ENCODE measurements at regions not wholly inside any gene's neighbourhood (a gene's known extent, or its start where the extent isn't known, plus 50 kb on each side); places are given as distances from the start of the nearest gene placed in this dataset.
"Not testable (repeated sequence)": the region's sequence is repeated elsewhere in the genome, so short reads cannot be mapped to it uniquely, and the experiment has no call there.

DNA sequence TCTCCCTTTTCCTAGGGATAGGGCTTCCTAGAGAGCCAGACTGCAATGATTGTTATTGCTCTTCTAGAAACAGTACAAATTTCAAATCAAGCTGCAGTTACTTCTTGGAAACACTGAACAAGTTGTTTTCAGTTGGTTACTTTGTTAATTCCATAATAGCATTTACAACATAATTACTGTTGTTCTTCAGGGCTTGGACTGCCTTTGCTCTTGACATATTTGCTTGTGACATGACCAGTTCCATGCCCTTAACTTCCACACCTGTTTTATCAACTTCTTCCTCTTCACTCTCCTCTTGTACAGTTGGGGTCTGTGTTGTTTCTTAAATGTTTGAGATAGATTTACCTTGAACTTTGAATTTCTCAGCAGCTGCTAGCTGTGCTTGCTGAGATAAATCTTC is 104.4 kb downstream of the SEC23IP start:
- DNase-seq: no peak

DNA sequence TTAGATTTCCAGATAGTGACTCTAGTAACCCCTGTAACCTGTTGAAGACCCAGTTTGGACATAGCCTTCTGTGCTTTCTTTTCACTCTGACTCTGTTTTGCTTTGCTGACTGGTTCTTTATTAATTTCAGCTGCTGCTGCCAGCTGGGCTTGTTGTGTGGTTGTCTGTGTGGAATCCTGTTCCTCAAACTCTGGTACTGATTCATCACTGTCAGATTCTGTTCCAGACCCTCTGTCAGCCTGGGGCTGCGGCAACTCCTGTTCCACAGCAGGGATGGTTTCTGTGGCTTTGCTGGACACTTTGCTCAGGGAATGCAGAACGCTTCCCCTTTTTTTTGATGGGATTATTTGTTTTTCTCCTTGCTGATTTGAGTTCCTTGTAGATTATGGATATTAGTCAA is 104.9 kb downstream of the SEC23IP start:
- DNase-seq: no peak

DNA sequence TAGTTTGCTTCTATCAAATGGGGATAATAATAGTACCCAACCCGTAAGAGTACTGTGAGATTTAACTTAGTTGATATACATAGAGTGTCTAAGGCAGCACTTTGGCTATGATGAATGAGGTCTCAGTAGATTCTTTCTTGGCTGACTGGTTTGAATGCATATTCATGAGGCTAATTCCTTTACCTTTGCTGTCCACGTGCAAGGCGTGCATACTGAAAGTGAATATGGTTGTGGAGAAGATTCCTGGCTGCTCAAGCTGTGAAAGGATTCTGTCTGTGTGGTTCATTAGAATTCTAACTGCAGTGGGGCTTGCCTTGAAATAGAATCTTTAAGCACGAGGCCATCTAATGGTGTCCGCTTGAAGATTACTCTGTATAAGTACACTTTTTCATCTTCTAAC is 110.3 kb downstream of the SEC23IP start:
- no peak for DNase-seq

DNA sequence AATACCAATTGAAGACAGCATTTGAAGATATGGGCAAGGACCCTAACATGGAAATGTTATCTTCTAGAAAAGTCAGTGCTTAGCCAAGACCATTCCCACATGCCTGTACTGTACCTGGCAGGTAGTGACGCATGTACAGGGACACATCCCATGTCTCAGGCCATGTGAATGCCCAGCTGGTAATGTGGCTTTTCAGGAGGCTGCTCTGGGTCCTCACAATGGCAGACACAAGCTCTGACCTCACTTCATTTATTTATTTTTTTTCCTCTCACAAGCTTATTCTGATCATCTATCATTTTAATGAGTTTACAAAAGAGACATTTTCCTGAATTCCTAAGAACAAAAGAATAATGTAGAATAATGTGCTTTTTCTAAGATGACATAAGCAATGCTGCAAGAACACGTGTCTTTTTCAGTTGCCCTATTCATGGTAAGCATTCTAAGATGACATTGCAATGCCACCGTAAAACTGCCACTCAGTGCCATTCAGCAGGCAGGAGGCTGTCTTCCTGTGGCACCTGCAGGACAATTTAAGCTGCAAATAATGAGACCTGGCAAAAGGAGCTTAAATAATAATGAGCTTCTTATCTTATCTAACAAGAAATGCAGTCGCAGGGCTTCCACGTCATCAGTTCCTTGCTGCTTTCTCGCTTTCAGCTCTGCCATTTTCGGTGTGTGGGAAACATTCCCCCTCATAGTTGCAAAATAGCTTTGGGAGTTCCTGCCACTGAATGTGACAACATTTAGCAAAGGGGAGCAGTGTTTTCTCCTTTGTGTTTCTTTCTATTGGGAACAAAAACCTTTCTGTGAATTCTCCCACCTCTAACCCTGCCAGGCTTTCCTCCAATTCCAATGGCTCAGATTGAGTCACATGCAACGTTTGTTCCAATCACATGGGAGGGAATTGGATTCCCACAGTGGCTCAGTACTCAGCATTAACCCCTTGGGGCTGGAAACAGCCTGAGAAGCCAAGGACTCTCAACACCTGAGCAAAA is 113.0 kb downstream of the SEC23IP start:
- DNase-seq: no peak

DNA sequence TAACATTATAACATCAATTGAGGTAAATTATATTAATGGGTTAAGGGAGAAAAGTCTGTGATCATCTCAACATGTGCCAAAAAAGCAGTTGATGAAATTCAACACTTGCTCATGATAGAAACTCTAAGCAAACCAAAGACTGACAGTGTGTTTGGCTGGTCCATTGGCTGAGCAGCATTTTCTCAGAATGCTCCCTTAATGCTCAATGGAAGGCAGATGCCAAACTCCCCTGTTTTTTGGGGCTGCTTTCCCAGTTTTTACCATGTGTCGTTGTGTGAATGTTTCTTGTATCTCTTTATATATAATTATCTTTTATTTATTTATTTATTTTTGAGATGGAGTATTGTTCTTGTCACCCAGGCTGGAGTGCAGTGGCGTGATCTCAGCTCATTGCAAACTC is 114.7 kb downstream of the SEC23IP start:
- DNase-seq: no peak

DNA sequence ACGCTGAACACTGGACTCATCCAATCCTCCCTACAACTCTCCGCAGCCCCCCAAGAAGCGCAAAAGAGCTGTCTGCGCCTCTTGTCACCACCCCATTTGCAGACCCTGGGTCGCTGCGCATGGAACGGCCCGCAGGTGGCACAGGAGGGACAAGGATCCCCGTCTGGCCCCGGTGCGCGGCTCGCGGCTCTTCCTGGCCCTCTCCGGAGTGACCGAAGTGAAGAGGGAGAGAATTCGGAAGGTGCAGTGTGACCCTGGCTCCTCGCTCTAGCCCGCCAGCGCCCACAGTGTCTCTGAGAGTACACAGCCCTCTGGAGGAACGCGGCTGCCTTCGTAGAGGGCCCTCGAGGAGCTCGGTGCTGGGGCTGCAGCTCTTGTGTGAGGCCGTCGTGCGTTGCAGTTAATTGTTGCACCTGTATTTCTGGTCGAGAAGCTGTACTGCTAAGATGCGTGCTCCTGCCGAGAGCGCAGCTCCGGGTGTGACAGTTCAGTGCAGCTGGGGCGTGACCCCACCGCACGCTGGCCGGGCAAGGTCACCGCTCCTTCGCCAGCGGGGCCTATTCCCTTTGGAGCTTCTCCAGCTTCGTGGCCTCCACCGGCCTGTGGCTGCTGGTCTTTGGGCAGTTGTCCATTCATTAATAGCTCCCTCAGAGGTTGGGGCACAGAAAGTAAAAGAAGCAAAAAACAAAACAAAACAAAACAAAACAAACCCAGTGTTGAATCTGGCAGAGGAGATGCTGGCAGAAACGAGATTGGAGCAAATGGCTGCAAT is 119.0 kb downstream of the SEC23IP start:
- DNase-seq: no peak

DNA sequence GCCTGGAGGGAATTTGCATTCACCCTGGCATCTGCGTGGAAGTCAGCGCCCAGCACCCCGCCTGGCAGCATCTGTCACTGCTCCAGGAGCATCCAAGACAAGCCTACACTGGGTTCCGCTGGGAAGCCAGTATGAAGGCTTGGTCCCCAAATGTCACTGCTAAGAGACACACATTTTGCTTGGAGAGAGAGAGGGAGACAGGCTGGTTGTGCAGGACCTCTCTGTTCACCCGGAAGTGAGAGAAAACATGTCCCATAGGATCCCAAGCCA is 119.5 kb downstream of the SEC23IP start:
- DNase-seq: no peak

DNA sequence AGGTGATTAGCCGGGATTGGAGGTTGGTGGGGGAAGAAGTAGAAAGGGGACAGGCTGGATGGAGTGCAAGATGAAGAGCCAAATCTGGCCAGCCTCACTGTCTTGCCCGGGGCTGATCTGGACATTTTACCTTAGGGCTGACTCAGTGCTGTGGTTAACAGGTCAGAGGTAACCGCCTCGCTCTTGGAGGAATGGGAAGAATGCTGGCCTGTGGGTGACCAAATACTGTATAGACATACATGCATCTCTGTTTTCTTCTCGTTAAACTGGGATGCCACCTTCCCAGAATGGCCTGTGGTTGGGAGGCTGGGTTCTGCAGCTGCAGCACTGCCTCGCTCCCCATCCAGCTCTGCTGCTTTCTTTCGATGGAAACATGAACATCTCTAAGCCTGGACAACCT is 120.0 kb downstream of the SEC23IP start:
- no peak for DNase-seq

DNA sequence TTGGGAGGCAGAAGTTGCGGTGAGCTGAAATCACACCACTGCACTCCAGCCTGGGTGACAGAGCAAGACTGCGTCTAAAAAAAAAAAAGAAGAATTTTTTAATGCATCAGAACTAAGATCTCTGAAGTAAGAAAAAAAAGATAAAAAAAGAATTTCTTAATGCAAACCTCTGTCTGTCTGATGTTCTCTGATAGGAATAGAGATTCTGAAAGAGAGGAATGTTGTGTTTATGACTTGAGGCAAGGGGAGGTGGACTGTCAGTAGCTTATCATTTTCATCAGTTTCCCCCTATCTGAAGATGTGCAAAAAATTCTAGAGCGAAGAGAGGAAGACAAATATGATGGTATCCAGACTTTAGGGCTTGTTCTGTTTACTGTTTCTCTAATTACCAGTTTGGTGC is 121.5 kb downstream of the SEC23IP start:
- DNase-seq: no peak

DNA sequence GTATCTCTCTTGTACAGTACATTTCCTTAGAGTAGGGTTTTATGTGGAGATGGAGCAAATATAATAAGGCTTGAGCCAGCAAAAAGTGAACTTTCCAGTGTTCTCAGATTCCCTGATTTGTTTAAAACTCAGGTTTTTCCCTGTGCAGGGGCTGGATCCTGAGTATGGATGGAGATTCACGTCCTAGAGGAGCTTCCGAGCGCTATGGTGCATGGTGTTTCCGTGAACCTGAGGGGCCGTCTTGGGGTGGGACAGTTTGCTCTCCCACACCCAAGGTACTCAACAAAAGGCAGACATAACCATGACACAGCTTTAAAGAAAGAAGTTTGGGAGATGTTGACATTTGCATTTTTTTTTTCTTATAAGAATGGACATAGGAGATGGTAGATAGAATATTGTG is 122.5 kb downstream of the SEC23IP start:
- DNase-seq: no peak

DNA sequence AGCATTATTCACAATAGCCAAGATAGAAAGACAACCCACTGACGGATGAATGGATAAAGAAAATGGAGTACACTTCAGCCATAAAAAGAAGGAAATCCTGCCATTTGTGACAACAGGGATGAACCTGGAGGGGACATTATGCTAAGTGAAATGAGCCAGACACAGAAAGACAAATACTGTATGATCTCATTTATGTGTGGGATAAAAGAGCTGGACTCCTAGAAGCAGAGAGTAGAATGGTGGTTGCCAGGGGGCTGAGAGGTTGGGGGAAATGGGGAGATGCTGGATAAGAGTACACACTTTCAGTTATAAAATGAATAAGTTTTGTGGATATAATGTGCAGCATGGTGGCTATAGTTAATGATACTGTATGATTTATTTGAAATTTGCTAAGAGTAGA is 124.4 kb downstream of the SEC23IP start:
- no peak for DNase-seq

DNA sequence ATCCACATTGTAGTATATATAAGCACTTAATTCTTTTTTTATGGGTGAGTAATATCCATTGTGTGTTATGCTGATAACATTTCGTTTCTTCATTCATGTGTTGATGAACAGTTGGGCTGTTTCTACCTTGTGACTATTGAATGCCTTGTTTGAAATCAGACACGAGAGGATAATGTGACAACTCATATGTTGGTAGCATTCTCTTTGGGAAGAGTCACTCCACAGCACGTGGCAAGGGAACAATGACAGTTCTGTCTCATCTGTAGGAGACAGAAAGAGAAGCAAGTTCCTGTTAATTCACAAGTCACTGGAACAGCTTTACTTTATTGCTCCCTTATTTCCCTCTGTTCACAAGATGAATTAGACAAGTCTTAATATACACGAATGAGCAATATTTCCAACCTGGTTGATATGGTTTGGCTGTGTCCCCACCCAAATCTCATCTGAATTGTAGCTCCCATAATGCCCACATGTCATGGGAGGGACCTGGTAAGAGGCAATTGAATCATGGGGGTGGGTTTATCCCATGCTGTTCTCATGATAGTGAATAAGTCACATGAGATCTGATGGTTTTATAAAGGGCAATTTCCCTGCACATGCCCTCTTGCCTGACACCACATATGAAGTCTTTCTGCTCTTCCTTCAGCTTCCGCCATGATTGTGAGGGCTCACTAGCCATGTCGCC is 125.3 kb downstream of the SEC23IP start:
- DNase-seq: no peak

DNA sequence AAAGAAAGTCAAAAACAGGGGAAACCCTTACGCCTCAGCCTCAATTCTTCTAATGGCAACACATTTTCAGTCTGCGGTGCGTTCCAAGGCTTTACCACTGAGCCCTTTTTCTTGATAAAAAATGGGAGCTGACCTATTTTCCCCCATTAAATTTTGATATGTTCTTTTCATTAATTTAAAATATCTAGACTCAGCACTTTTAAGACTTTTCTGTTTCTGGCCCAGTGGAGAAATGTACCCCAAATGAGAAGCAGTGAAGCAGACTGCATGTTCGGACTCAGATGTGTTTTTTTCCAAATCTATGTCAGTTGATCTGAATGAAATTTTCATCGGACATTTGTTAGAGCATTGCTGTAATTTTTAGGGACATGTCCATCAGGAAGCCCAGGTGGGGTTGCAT is 126.2 kb downstream of the SEC23IP start:
- DNase-seq: no peak

DNA sequence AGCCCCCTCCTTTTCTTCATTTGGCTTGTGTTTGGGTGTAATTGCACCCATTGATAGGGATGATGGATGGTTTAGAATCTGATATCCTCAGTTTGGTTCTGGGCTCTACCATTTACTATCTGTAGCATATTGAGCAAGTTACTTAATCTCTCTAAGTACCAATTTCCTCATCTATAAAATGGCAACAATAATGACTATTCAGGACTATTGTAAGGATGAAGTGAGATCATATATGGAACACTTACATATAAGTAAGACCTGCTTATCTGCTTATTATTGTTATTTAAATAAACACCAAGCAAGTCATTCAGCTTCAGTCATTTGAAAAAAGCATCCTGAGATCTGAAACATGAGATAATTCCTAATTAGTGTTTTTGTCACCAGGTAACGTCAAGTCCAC is 127.0 kb downstream of the SEC23IP start:
- DNase-seq: no peak

DNA sequence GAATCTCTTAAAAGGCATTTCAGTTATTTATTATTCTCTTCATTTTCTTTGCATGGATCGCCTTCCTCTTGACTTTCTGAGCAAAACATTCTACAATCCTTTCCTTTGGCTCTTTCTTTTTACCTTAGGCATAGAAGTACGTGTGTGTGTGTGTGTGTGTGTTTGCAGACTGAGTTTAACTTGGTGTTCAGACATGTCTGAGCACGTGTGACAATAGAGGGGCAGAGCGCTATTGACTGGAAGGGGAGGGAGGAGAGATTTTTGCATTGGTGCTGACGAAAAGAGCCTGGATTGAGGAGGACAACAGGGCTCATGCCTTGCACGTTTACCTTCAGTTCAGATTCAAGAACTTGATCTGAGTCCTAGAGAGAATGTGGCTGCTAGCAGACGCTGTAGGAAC is 129.8 kb downstream of the SEC23IP start:
- DNase-seq: no peak

DNA sequence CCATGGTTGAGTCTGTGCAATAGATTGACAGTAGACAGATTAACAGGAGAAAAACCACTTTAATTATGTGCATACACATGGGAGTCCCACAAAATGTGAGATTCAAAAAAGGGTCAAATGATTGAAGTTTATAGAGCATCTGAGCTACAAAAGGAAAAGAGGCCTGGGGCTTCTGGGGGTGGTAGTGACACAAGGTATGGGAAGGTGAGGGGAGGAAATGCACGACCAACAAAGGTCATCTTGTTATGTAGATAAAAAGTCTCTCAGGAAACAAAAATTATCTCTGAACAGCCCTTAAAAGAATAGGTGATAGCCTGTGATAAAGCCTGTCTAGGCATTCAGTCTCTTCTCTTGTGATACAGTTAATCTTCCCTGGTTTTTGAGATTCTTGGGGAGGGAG is 141.7 kb downstream of the SEC23IP start:
- DNase-seq: no peak

DNA sequence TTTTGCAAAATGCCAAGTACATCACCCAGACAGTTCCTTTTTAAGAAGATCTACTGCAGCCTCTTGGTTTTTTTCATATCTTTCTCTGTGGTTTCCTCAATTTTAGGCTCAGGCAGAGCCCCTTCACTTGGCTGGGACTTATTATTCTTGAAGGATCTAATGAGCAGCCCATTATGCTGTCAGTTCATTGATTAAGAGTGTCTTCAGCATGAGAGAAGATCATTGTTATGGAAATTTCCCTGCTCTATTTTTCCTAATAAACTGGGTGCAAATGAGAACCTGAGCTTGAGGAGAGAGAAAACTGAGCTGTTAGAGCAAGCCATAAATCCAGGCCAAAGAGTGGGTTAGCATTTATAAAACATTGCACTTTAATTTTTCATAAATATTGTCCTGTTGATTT is 146.5 kb downstream of the SEC23IP start:
- no peak for DNase-seq

DNA sequence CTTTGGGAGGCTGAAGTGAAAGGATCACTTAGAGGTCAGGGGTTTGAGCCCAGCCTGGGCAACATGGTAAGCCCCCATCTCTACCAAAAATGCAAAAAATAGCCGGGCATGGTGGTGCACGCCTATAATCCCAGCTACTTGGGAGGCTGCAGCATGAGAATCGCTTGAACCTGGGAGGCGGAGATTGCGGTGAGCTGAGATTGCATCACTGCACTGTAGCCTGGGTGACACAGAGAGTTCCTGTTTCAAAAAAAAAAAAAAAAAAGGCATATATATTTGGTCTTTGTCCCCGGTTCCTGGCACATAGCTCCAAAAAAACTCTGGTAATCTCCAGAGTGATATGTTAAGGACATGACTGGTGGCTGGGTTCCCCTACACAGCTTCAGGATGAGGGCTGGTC is 147.3 kb downstream of the SEC23IP start:
- no peak for DNase-seq

DNA sequence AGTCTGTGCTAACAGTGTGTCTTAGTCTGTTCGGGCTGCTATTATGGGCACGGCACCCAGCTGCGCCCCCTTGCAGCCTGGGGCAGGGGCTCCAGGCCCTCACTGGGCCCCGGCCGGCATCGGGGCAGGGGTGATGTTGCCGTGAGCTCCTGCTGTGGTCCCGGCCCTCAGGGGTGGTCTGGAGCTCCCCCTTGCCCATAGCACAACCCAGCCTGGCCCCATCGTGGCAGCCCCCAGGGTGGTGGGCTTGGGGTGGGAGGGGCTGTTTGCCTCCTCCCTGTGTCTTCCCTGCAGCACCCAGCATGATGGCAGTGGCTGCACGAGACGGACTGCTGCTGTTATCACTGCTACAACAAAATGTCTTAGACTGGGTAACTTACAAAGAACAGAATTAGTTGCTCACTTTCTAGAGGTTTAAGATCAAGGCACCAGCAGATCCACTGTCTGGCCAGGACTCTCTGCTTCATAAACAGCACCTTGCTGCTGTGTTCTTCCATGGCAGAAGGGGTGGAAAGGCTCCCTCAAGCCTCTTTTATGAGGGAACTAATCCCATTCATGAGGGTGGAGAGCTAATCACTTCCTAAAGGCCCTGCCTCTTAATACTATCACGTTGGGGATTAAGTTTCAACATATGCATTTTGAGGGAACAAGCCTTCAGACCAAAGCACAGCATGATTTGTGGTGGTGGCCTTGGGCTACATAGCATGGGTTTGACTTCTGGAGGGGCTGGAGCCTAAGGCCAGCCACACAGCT is 149.5 kb downstream of the SEC23IP start:
- no peak for DNase-seq

DNA sequence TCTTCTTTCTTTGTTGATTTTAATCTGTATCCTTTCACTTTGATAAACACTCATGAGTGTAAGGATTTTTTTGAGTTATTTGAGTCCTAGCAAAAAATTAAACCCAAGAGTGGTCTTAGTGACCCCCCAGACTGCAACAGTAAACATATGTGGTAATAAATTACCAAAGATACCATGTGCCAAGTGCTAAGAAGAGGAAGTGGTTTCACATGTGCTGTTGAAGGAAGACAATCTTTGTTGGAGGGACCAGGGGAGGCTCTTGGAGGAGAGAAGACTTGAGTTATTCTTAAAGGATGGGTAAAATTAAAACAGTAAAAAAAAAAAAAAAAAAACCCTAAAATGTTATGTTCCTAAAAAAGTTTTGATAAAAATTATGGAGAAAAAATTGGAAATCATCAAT is 150.2 kb downstream of the SEC23IP start:
- DNase-seq: no peak

DNA sequence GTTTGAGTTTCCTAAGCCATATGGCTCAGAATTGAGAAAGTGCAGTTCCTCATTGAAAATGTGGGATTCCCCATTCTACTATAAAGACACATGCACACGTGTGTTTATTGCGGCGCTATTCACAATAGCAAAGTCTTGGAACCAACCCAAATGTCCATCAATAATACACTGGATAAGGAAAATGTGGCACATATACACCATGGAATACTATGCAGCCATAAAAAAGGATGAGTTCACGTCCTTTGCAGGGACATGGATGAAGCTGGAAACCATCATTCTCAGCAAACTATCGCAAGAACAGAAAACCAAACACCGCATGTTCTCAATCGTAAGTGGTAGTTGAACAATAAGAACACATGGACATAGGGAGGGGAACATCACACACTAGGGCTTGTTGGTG is 154.8 kb downstream of the SEC23IP start:
- DNase-seq: not testable (repeated sequence)

DNA sequence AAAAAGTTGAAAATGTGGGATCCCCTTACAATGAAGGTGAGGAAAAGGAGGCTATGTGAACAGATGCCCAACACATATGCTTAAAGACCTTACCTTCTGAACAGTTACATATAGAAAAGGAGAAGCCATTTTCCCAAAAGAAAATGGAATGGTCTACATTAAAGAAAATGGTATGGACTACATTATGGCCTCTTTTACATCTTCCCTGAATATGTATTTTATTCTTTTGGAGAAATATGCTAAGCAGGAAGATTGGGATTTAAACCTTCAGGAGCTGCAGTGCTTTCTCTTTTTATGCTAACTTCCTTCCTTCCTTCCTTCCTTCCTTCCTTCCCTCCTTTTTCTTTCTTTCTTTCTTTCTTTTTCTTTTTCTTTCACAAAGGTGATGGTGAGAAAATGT is 155.4 kb downstream of the SEC23IP start:
- no peak for DNase-seq

DNA sequence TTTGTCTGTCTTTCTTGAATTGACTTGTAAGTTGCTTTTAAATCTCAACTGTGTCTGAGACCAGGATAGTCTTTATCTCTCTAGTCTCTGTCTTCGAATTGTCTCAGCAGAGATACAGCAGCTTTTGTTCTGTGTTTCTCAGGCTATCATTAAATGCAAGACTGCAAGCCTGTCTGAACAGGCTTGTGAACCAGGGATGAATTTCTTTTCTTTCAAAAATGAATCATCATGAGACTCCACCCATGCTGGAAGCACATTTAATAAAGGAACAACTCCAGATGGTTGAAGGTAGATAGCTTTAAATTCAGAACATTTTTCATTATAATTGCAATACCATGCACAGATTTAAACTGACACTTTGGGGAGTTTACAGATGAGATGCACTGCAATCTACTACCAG is 155.9 kb downstream of the SEC23IP start:
- DNase-seq: no peak
